ENCODE measurements at regions not wholly inside any gene's neighbourhood (a gene's known extent, or its start where the extent isn't known, plus 50 kb on each side); places are given as distances from the start of the nearest gene placed in this dataset.
"Not testable (repeated sequence)": the region's sequence is repeated elsewhere in the genome, so short reads cannot be mapped to it uniquely, and the experiment has no call there.

GRCh38 chr3:175937367-175937766, 1078.2 kb downstream of the NAALADL2 start:
- TF ChIP-seq POLR2A (IDR thresholded peaks at IDR 0.05; ENCODE audit: low read length); GATA1 (IDR thresholded peaks at IDR 0.05; ENCODE audit: low read depth, low read length): not testable (repeated sequence)

All from erythroblast (primary cell).